ENCODE measurements at regions not wholly inside any gene's neighbourhood (a gene's known extent, or its start where the extent isn't known, plus 50 kb on each side); places are given as distances from the start of the nearest gene placed in this dataset.

DNA sequence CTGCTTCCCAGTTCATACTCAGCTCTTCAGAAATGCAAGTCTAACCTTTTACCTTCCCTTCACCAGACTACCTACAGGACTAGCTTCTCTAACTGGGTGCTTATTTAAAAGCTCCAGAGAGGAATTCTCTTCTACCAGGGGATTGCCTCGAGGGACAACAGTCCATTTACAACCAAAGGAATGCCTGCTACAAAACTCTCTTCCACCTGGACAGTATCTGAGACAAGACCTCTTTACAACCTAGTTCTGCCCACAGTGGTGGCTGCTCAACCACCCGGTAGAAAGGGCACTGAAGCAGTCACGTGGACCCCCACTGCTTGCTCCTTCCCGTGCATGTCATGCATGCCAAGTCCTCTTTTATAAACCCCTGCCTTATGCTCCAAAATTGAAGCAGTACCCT lies 158.1 kb upstream of the ANXA10 start:
- Histone ChIP-seq H3K36me3 (no peaks in the 10 kb centered on the region), H3K9me3 (ENCODE audit: low read depth) (no peaks in the 10 kb centered on the region), H3K27me3 (no peaks in the 10 kb centered on the region), H4K20me1 (ENCODE audit: low read depth) (no peaks in the 10 kb centered on the region), H3K27ac (no peak overlapping the region), H3F3A (ENCODE audit: low read depth) (peaks cover 11% of the 10 kb centered on the region), H3K9ac (no peak overlapping the region), H2AFZ (replicated peaks) (no peak overlapping the region), H3K4me3 (no peak overlapping the region), H3K4me2 (no peak overlapping the region), H3K4me1 (peaks cover 17% of the 10 kb centered on the region), H3K79me2 (ENCODE audit: low read depth) (no peaks in the 10 kb centered on the region)
- Mint-ChIP-seq H3K27ac (no peak overlapping the region), H3K27me3 (ENCODE audit: insufficient read depth, low read depth) (no peaks in the 10 kb centered on the region), H3K4me1 (peaks cover 12% of the 10 kb centered on the region), H3K36me3 (no peaks in the 10 kb centered on the region), H3K9me3 (no peaks in the 10 kb centered on the region), H3K4me3 (no peak overlapping the region)
- no peak for DNase-seq (ENCODE audit: low spot score)
- TF ChIP-seq EZH2phosphoT487 (IDR thresholded peaks at IDR 0.05) (no peak), CTCF (IDR thresholded peaks at IDR 0.05) (no peak), EZH2 (IDR thresholded peaks at IDR 0.05) (no peak)

- TF ChIP-seq CTCF (IDR thresholded peaks at IDR 0.05) (no peak), EZH2phosphoT487 (IDR thresholded peaks at IDR 0.05) (no peak), EZH2 (IDR thresholded peaks at IDR 0.05) (no peak)
- Mint-ChIP-seq H3K9me3 (no peaks in the 10 kb centered on the region), H3K36me3 (no peaks in the 10 kb centered on the region), H3K27ac (no peak overlapping the region), H3K27me3 (ENCODE audit: insufficient read depth, low read depth) (no peaks in the 10 kb centered on the region), H3K4me3 (no peak overlapping the region), H3K4me1 (peaks cover 3% of the 10 kb centered on the region)
- peak; percentile 8 for DNase-seq (ENCODE audit: low spot score)
- Histone ChIP-seq H2AFZ (replicated peaks) (peak overlapping the region; percentile 39), H3K9ac (no peak overlapping the region), H4K20me1 (ENCODE audit: low read depth) (no peaks in the 10 kb centered on the region), H3K4me2 (no peak overlapping the region), H3F3A (ENCODE audit: low read depth) (no peaks in the 10 kb centered on the region), H3K4me3 (no peak overlapping the region), H3K27me3 (no peaks in the 10 kb centered on the region), H3K4me1 (no peaks in the 10 kb centered on the region), H3K36me3 (no peaks in the 10 kb centered on the region), H3K79me2 (ENCODE audit: low read depth) (no peaks in the 10 kb centered on the region), H3K27ac (no peak overlapping the region), H3K9me3 (ENCODE audit: low read depth) (no peaks in the 10 kb centered on the region)
These were observed 152.3 kb upstream of the ANXA10 start for GRCh38 chr4:167939863-167940616.

DNA sequence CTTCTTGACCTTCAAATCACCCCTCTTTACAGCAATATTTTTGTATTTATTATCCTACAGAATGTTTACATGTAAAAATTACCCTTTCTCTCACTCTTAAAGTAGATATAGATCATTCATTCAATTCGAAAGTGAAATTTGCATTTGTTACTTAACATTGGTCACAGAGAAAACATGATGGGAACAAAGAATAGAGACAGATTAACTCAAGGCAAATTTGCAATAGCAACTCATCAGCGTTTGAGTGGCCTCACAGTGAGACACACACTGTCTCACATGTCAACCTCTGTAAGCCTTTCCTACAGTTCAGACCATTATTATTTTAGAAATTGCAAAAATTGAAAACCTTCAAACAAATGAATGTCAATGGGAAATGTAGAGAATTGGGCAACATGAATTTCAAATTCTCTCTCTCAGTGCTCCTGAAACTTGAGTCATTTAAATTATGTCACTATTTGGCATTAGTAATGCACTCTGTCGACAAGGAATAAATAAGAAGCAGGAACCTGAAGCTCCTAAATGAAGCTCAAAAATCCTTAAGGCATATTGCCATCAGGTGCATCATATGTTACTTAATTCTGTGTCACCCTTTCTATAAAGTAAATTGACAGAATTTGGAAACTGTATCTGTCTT lies 148.3 kb upstream of the ANXA10 start:
- H3K9ac ChIP-seq, result no peak overlapping the region
- DNase-seq (ENCODE audit: low spot score), result no peak
- H3K4me2 ChIP-seq, result no peak overlapping the region
- H3K4me3 ChIP-seq, result no peak overlapping the region
- no peaks in the 10 kb centered on the region for H3K27me3 ChIP-seq
- no peak overlapping the region for H3K27ac ChIP-seq
- Mint-ChIP-seq H3K4me1 (peaks cover 3% of the 10 kb centered on the region), H3K4me3 (no peak overlapping the region), H3K27me3 (ENCODE audit: insufficient read depth, low read depth) (no peaks in the 10 kb centered on the region), H3K9me3 (no peaks in the 10 kb centered on the region), H3K36me3 (no peaks in the 10 kb centered on the region), H3K27ac (no peak overlapping the region)
- TF ChIP-seq CTCF (IDR thresholded peaks at IDR 0.05) (no peak), EZH2phosphoT487 (IDR thresholded peaks at IDR 0.05) (no peak), EZH2 (IDR thresholded peaks at IDR 0.05) (no peak)
- no peaks in the 10 kb centered on the region for H3K36me3 ChIP-seq
- no peaks in the 10 kb centered on the region for H3K79me2 ChIP-seq (ENCODE audit: low read depth)
- H3K4me1 ChIP-seq, result no peaks in the 10 kb centered on the region
- no peaks in the 10 kb centered on the region for H3K9me3 ChIP-seq (ENCODE audit: low read depth)
- no peaks in the 10 kb centered on the region for H3F3A ChIP-seq (ENCODE audit: low read depth)
- peak overlapping the region; percentile 29 for H2AFZ ChIP-seq (replicated peaks)
- no peaks in the 10 kb centered on the region for H4K20me1 ChIP-seq (ENCODE audit: low read depth)

Data from neural progenitor cell (in vitro differentiated cells).